Coronary artery (tissue), 2 donors: ENCODE measurements at regions not wholly inside any gene's neighbourhood (a gene's known extent, or its start where the extent isn't known, plus 50 kb on each side); places are given as distances from the start of the nearest gene placed in this dataset.
"Not testable (repeated sequence)": the region's sequence is repeated elsewhere in the genome, so short reads cannot be mapped to it uniquely, and the experiment has no call there.

ENCODE experiments used
- DNase-seq: peaks from one replicate; pipeline ENCODE4 v3.0.0-alpha.2; 2017; ENCODE audit warnings: low spot score
- H3K27ac ChIP-seq, 2 donors: fragments of 200-600 bp; sonication (generic); one replicate each; pipeline ENCODE4 v1.5.1; 2016 to 2019
- H3K4me3 ChIP-seq: fragments of 200-600 bp; sonication (generic); 2 replicates; pipeline ENCODE4 v1.5.1; 2016; ENCODE audit warnings: mild to moderate bottlenecking, moderate library complexity
- TF ChIP-seq, protein P1 (sequence below): fragments of 200-600 bp; sonication (generic); IDR thresholded peaks from one replicate; pipeline ENCODE4 v1.5.1; 2019; ENCODE audit warnings: antibody characterized with exemption

DNA sequence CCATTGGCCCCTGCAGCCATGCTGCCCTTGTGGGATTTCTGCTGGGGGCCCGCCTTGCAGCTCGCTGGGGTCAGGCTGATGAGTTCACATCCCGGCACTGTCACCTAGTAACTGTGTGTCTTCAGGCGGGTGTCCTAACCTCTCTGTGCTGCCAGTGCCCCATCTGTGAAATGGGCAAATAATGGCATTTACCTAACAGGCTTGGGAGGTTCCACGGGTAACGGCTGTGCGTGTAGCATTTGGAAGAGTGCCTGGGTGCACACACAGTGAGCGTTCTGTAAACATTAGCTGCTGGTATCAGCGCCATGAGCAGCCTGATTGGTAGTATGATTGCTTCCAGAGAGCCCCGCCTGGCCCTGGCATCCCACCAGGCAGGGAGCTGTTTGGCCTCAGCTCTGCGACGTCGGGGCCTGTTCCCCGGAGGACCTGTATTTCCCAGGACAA, 167.3 kb upstream of the GSE1 start:
- H3K27ac ChIP-seq, result no peak overlapping the region
- TF ChIP-seq, protein P1, sequence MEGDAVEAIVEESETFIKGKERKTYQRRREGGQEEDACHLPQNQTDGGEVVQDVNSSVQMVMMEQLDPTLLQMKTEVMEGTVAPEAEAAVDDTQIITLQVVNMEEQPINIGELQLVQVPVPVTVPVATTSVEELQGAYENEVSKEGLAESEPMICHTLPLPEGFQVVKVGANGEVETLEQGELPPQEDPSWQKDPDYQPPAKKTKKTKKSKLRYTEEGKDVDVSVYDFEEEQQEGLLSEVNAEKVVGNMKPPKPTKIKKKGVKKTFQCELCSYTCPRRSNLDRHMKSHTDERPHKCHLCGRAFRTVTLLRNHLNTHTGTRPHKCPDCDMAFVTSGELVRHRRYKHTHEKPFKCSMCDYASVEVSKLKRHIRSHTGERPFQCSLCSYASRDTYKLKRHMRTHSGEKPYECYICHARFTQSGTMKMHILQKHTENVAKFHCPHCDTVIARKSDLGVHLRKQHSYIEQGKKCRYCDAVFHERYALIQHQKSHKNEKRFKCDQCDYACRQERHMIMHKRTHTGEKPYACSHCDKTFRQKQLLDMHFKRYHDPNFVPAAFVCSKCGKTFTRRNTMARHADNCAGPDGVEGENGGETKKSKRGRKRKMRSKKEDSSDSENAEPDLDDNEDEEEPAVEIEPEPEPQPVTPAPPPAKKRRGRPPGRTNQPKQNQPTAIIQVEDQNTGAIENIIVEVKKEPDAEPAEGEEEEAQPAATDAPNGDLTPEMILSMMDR, result no peak
- DNase-seq, result no peak
- no peak overlapping the region for H3K4me3 ChIP-seq

DNA sequence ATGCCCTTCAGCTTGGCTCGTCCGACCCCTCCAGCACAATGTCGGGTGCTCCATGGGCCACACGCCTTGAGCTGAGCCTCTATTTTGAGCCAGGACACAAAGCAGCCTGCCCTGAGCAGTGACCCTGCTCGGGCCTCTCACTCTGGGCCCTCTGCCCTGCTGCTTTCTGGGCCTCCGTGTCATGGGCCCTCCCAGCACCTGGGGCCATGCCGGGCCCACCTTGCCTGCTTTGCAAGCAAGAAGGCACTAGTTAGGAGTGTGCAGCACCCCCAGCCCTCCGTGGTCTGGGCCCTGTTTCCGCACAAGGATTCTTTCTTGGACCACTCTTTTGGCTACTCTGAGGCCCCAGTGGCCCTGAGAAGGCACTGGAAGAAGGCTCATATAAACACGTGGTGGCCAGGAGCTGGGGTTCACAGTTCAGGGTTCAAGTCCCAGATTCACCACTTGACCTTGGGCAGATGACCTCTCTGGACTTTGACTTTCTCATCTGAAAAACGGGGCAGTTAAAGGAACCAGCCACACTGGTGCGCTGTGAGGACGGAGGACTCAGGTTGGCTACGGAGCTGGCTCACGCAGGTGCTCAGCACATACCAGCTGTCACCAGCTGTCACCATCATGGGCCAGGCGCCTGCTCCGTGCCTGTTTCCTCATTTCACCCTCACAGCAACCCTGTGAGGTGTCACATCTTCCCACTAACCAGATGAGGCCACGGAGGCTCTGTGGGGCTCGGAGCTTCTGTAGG, 166.0 kb upstream of the GSE1 start:
- TF ChIP-seq, protein P1, result no peak
- Histone ChIP-seq H3K27ac (no peak overlapping the region), H3K4me3 (no peak overlapping the region)
- no peak for DNase-seq

DNA sequence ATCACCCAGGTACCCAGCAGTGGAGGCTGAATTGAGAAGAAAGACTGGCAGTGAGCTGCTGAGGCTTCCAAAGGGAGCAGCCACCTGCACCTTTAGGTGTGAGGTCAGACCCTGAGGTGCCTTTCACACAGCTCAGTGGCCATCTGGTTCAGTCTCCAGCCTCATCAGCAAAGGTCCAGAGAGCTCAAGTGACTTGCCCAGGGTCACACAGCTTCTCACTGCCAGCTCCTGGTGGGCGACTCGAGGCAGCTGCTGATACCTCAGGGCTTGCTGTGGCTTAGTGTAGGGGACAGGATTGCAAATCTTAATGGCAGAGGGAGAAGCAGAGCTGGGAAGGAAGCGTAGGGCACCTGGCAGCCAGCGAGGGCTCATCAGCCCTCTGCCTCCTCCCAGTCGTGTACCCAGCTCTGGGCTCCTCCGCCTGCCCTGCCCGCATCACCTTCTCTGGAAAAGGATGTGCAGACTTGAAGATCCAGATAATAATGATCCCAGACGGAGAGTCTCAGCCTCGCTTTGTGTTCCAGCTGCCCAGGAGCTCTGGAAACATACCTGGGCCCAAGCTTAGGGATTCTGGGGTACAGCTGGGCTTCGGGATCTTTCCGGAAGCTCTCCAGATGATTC, 165.3 kb upstream of the GSE1 start:
- DNase-seq, result no peak

DNA sequence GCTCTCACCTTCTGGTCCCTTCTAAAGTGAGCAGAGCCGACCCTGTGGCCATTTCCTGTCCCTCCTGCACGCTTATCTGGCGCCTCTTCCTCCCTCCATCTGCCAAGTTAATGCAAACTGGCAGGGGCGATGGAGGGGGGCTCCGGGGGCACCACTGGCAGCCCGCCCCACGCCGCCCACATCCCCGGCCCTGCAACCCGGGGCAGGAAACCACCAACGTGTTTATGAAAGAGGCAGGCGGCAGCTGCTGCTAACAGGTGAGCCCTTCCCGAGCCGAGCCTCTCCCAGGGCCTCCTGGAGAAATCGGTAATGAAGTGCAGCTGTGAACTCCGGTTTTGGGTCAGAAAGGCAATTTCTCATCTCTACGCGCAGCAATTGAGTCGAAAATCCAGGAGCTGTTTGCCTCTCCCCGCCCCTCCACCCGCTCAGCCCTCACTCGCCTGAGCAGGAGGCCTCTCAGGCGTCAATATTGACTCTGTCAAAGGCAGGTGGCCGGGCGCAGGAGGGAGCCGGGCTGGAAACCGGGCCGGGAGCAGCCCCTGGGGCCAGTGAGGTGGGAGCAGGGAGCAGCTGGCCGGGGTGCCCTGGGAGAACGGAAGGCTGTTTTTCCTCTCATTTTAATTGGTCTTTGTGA, 164.4 kb upstream of the GSE1 start:
- TF ChIP-seq, protein P1, result no peak
- no peak for DNase-seq
- no peak overlapping the region for H3K4me3 ChIP-seq

More for the DNA sequence above, 165.3 kb upstream of the GSE1 start:
- Histone ChIP-seq H3K27ac (no peak overlapping the region), H3K4me3 (no peak overlapping the region)
- TF ChIP-seq, protein P1, result no peak

DNA sequence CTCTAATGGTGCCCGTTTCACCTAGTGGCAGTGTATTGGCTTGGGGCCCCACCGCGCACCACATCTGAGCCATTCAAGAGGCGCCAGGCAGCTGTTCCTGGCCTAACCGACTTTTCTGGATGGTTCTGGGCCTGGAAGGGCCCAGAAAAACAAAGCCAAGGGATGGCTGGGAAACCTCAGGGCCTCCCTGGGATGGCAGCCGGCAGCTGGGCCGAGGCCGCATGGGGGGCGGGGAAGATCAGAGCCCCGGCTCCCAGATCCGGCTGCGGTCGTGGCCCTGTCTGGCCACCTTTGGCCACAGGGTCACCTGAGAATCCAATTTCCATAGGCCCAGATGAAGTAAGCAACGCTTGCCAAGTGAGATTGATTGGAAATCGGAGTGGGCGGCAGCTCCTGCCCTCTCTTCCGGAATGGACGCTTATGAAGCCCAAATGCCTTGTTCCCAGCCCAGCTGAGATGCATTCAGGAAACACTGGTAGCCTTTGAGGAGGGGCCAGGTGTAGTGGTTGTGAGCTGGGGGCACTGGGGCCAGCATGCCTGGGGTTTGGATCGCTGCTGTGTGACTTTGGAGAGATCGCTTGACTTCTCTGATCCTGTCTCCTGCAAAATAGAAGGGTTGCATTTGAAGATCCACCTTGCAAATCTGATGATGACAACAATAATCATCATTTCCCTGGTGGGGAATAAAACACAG, 163.8 kb upstream of the GSE1 start:
- TF ChIP-seq, protein P1, result no peak
- no peak for DNase-seq
- peak overlapping the region in 1 of 2 donors; percentile 15 for H3K27ac ChIP-seq
- no peak overlapping the region for H3K4me3 ChIP-seq

More for the DNA sequence above, 164.4 kb upstream of the GSE1 start:
- H3K27ac ChIP-seq, result peak overlapping the region in 1 of 2 donors; percentile 15

DNA sequence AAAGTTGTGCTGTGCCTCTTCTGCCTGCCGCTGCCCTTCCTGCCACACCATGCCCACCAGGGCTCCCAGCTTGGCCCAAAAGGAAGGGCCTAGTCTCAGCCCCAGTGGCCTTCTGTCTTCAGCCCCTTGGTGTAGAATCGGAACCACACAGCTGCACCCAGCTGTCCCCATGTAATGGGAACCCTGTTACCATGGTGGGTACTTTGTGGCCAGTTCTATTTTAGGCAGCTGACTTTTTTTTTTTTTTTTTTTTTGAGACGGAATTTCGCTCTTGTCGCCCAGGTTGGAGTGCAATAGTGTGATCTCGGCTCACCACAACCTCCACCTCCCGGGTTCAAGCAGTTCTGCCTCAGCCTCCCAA, 163.3 kb upstream of the GSE1 start:
- DNase-seq, result no peak
- no peak overlapping the region for H3K27ac ChIP-seq
- TF ChIP-seq, protein P1, result no peak

DNA sequence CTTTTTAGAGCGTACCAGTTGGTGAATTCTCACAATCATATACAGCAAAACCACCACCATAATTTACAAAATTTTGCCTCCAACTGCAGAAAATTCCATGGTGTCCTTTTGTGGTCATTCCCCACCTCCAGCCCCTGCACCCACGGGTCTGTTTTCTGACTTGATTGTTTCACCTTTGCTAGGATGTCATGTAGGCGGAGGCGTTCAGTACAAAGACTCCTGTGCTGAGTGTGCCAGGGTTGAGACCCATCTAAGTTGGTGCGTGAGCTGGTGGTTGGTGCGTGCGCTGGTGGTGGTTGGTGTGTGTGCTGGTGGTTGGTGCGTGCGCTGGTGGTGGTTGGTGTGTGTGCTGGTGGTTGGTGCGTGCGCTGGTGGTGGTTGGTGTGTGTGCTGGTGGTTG, 162.0 kb upstream of the GSE1 start:
- H3K27ac ChIP-seq, H3K4me3 ChIP-seq, DNase-seq: not testable (repeated sequence)

More for the DNA sequence above, 163.3 kb upstream of the GSE1 start:
- H3K4me3 ChIP-seq, result no peak overlapping the region
